GM12892 (cell line): ENCODE measurements at regions not wholly inside any gene's neighbourhood (a gene's known extent, or its start where the extent isn't known, plus 50 kb on each side); places are given as distances from the start of the nearest gene placed in this dataset.
"Not testable (repeated sequence)": the region's sequence is repeated elsewhere in the genome, so short reads cannot be mapped to it uniquely, and the experiment has no call there.

ENCODE experiments used
- DNase-seq: peaks from one replicate; pipeline ENCODE4 v3.0.0; 2011; ENCODE audit not compliant: insufficient read length
- FAIRE-seq: peaks from 2 replicates; lab custom pipeline; 2011; peaks lifted over from hg19 to GRCh38; lab: Jason Lieb, UNC
- POLR2A ChIP-seq: IDR thresholded peaks from 2 replicates; pipeline ENCODE4 v1.6.1; 2011; ENCODE audit warnings: low read depth, low read length, control low read depth
- POLR2AphosphoS5 ChIP-seq: IDR thresholded peaks from 2 replicates; pipeline ENCODE4 v1.6.1; 2011; ENCODE audit warnings: low read depth, low read length, control low read depth
- TAF1 ChIP-seq: IDR thresholded peaks from 2 replicates; pipeline ENCODE4 v1.6.1; 2011; ENCODE audit warnings: low read depth, mild to moderate bottlenecking, control low read depth, low read length, borderline replicate concordance

GRCh38 chr5:123717139-123717538 lies 205.2 kb downstream of the CSNK1G3 start:
- FAIRE-seq (no peak), DNase-seq (no peak)
- TF ChIP-seq POLR2A, result no peak
- TF ChIP-seq TAF1, result no peak

DNA sequence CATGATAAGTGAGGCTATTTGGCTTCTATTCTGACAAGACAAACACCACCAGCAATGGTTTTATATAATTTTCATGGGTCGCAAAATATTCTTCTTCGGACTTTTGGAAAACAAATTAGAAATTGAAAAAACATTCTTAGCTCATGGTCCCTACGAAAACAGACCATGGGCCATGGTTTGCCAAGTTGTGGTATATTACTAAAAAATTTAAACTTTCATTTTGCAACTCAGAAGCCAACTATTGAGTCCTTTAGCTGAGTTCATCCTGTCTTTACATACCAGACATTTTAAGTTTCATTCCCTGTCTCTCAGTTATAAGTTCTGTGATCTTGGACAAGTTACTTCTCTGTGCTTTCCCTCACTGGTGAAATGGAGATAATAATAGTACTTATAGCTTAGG lies 198.1 kb downstream of the CSNK1G3 start:
- no peak for TF ChIP-seq TAF1
- no peak for TF ChIP-seq POLR2AphosphoS5
- no peak for TF ChIP-seq POLR2A
- FAIRE-seq (no peak), DNase-seq (no peak)

- TF ChIP-seq POLR2AphosphoS5, result no peak
- no peak for TF ChIP-seq TAF1
- no peak for TF ChIP-seq POLR2A
- no peak for FAIRE-seq
Measured at GRCh38 chr5:123709422-123709821, 197.4 kb downstream of the CSNK1G3 start.

DNA sequence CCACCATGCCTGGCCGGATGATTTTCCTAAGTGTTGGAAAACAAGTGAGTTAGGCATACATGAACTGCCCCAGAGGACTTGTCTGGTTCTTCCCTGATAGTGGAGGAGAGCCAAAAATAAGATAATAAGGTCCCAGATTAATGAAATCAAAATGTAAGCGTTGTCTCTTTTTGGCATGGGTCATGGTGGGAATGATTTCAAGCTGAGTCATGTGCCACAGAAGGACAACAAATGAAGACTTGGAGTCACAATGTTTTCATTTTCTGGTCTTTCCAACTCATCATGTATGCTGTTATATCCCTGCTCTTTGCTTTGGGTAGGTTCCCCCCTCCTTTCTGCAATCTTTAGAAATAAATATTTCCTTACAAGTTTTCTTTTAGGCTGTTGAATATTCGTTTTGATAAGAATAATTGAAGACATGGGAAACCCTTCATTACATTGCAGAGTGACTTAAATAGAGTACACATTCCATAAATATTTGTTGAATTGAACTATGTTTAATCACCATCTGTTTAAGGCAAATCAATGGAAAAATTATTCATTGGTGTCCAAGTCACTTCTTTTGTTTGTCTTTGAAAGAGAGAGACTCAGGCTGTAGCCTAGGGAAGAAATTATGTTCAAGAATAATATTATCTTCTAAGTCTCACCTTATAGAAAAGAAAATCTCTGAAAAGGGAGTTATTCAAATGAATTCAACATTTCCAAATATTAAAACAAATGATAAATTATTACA lies 196.3 kb downstream of the CSNK1G3 start:
- no peak for TF ChIP-seq TAF1
- no peak for TF ChIP-seq POLR2AphosphoS5
- TF ChIP-seq POLR2A, result no peak
- no peak for DNase-seq
- no peak for FAIRE-seq

More at GRCh38 chr5:123709422-123709821, 197.4 kb downstream of the CSNK1G3 start:
- no peak for DNase-seq

- FAIRE-seq (no peak), DNase-seq (no peak)
- TF ChIP-seq POLR2A (no peak), TAF1 (no peak), POLR2AphosphoS5 (no peak)
Measured at GRCh38 chr5:123706531-123706930, 194.6 kb downstream of the CSNK1G3 start.

GRCh38 chr5:123705741-123706140 lies 193.8 kb downstream of the CSNK1G3 start:
- FAIRE-seq (no peak), DNase-seq (no peak)
- no peak for TF ChIP-seq POLR2AphosphoS5
- TF ChIP-seq POLR2A, result no peak

GRCh38 chr5:123701511-123702200 lies 189.7 kb downstream of the CSNK1G3 start:
- FAIRE-seq (no peak), DNase-seq (no peak)
- TF ChIP-seq TAF1, result no peak
- no peak for TF ChIP-seq POLR2A
- no peak for TF ChIP-seq POLR2AphosphoS5

DNA sequence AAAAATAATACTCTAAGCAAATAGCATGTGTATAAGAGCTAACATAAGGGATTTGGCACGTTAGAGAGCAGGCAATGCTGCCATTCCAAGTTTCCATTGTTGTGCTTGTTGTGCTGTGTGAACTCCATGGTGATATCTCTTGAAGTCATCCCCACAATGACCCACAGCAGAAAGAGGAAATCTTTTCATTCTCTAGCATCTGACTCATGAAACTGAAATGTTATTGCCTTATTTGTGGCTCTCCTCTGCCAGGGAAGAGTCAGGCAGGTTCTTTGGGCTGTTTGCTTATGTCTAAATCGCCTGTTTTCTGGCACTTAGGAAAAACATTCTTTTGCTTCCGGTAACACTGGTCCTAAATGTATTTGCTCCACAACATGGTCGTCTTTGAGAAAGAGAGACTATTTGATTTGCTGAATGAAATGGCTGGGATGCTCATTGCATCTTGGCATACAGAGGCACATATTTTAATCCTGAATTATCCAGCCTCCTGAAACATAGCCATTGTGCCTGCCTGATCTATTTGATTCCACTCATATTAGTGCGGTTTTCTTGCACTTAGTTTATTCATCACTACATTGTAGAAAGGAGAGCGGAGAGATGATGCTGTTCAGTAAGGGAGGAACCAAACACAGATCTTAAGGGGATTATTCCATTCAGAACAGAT lies 188.8 kb downstream of the CSNK1G3 start:
- TF ChIP-seq TAF1 (no peak), POLR2A (no peak), POLR2AphosphoS5 (no peak)
- no peak for DNase-seq
- no peak for FAIRE-seq

- no peak for DNase-seq
- FAIRE-seq, result no peak
- TF ChIP-seq POLR2AphosphoS5 (no peak), POLR2A (no peak), TAF1 (no peak)
Measured at GRCh38 chr5:123699571-123699970, 187.6 kb downstream of the CSNK1G3 start.

GRCh38 chr5:123698937-123699336 lies 187.0 kb downstream of the CSNK1G3 start:
- not testable (repeated sequence) for DNase-seq, FAIRE-seq

DNA sequence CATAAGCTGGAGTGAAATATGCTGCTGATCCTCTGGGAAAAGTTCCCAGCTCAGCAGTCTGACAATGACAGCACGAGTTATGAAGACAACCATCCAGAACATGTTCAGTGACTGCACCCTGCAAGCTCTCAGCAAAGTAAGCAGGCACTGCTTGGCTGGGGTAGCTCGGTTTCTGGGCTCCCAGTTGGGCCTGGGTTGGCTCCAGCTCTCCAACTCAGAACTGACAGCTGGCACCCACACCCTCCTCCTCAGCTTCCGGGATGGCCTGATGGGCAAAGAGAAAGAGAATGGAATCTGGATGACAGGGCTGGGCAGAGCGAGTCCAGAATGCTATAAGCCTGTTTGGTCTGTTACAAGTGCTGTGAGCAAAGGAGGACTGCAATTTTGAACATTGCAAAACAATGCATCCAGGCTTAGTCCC lies 185.0 kb downstream of the CSNK1G3 start:
- DNase-seq (no peak), FAIRE-seq (no peak)
- TF ChIP-seq POLR2A (no peak), TAF1 (no peak), POLR2AphosphoS5 (no peak)

- DNase-seq (no peak), FAIRE-seq (no peak)
- TF ChIP-seq TAF1 (no peak), POLR2AphosphoS5 (no peak), POLR2A (no peak)
Measured at GRCh38 chr5:123690821-123691220, 178.8 kb downstream of the CSNK1G3 start.
